T-helper 2 cell treated with Interferon-gamma antibody and Interleukin-4, amounts not matched to agents 100 ng/mL and 5 ng/mL, for 36 hours (primary cell): ENCODE measurements at regions not wholly inside any gene's neighbourhood (a gene's known extent, or its start where the extent isn't known, plus 50 kb on each side); places are given as distances from the start of the nearest gene placed in this dataset.
"Not testable (repeated sequence)": the region's sequence is repeated elsewhere in the genome, so short reads cannot be mapped to it uniquely, and the experiment has no call there.

Experiments
- intact Hi-C: fragments of 100-400 bp; cut with micrococcal nuclease; formaldehyde crosslinking; loops from one replicate; pipeline ENCODE4 v1.15.1; 2023

DNA sequence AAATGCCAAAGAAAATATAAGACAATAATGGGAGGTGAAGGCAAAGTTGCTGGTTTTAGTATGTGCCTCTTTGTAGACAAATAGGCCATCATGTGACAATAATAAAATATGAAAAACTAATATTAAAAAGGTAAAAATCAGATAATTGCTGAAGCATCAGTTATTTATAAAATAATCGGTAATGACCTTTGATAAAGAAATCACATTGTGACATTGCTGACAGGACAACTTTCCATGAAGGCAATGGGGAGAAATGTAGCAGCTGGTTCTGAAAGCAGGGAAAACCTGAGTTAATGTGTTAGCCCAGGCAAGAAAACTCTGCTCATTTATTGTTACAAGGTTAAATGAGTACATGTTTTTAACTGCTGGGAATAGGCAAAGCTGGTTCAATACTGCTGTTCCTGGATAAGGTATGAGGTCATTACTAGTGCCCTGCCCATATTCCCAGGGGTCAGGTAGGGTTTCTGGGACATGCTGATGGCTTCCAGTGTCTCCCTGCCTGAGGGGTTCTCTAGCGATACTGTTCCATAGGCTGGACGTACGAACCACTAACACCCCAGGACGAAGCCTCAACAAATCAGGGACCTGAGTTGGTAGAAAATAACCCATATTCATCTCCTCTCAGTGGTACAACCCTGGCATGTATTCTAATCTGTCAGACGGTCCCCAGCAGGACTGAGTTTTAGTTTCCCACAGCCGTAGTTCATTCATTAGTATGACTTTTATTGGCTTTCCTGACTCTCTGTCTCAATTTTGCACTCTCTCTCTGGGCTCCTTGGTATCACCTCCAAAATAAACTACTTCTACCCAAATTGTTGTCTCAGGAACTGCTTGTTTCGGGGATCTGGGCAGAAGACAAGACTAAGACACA, 355.9 kb downstream of the TXNL1 start:
- intact Hi-C loops, result no loop called here

DNA sequence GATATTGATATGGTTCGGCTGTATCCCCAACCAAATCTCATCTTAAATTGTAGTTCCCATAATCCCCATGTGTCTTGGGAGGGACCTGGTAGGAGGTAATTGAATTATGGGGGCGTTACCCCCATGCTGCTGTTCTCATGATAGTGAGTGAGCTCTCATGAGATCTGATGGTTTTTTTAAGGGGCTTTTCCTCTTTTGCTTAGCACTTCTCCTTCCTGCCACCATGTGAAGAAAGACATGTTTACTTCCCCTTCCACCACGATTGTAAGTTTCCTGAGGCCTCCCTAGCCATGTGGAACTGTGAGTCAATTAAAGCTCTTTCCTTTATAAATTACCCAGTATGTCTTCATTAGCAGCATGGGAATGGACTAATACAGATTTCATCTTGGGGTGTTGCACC, 358.6 kb downstream of the TXNL1 start:
- intact Hi-C loops, result not testable (repeated sequence)

DNA sequence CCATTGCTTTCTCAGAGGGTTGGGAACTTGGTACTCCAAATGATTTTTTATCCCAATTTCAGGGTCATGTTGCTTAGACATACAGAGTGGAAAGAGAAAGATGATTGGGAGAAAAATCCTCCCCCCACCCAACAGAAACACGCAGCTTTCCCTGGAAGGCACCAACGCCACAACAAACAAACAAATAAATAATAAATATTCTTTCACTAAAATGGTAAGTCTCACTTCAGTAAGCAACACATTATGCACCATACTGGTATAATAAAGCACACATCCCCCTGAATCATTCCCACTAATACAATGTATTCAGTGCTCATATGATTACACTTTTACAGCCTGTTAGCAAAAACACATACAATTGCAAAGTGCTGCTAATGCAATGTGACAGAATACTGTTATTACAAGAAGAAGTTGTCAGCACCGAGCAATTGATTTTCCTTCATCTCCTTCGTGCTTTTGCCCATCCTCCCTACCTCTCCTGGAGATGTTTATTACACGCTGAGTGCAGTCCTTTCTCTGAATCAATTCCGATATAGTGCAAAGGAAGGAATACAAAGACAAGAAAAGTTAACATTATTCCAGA, 359.9 kb downstream of the TXNL1 start:
- intact Hi-C loops, result no loop called here

DNA sequence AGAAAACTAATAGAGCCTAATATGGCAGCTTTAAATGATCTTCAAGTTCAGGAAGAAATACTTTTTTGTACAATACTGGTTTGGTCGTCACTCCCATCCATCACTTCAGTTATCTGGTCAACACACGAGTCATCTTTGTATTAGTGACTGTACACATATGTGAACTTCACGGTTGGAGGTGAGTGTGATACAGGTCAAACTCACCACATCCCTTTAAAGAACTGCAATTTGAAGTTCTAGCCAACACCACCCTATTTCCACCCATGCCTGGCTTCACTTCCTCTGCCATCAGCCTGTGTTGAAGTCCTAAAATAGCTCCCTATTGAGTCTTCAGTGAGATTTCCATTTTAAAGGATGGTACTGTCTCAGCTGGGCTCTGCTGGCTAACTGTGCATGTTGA, 361.9 kb downstream of the TXNL1 start:
- intact Hi-C loops, result no loop called here

DNA sequence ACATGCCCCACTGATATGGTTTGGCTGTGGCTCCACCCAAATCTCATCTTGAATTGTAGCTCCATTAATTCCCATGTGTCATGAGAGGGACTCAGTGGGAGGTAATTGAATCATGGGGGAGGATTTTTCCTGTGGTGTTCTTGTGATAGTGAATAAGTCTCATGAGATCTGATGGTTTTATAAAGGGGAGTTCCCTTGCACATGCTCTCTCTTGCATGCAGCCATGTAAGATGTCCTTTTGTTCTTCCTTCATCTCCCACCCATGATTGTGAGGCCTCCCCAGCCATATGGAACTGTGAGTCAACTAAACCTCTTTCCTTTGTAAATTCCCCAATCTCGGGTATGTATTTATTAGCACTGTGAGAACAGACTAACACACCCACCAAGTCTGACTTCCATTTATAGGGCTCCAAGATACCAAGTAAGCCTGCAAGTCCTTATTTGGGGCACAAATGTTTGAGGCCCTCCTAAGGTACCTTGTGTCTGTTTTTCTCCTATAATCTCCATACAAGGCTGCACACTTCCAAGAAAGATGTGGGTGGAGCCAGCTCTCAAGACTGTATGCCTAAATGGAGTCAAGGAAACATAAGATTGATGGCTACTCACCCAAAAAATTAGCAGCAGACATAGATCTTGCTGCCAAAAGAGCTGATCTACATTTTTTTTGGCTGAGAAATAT, 364.7 kb downstream of the TXNL1 start:
- intact Hi-C loops, result no loop called here

DNA sequence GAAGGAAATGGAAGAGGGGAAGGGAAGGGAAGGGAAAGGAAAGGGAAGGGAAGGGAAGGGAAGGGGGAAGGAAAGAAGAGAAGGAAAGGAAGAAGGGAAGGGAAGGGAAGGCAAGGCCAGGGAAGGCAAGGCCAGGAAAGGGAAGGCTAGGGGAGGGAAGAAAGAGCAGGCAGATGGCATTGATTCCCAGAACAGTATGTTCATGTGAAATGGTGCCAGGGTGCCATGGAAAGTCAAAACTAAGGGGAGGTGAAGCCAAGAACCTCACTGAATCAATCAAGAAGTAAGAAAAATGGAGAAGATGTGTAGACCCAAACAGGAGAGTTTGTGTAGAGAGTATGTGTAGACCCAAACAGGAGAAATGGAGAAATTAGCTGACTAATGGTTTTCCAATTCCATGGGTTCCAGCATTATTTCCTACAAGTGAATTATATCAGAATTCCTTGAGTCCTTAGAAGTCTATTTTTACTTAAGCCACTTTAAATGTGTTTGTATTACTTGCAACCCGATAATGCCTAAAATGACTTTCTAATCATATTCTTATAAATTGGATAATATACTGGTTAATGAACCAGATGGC, 367.6 kb downstream of the TXNL1 start:
- intact Hi-C loops, result no loop called here

DNA sequence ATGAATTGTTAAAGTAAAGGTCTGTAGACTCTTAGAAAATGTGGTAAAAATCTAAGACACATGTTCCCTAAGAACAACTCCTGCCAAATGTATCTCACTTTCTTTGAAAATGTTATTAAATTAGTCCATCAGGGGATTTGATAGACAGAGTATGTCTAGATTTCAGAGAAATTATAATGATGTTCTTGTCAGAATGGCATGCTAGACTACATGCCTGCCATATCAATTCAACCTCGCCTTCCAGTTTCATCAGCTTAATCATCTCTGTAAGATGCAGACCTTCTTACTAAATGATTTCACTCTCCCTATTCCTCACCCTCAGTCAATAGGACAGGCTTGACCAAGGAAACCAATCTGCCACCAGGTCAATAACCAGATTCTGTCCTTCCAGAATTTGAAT, 368.4 kb downstream of the TXNL1 start:
- intact Hi-C loops, result no loop called here

DNA sequence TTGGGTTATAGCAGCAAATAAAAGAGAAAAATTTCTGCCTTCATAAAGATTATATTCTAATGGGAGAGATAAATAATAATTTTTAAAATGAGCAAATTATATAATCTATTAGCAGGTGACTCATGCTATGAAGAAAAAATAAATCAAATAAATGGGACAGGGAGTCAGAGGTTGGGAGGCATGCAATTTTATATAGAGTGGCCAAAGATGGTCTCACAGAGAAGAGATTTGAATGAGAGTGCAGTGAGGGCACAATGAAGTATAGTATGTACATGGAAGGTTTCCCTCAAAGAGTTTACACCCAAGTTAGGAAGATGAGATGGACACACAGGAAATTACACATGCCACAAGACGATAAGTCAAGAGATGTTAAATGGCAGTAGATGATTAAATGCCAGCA, 369.4 kb downstream of the TXNL1 start:
- intact Hi-C loops, result no loop called here

DNA sequence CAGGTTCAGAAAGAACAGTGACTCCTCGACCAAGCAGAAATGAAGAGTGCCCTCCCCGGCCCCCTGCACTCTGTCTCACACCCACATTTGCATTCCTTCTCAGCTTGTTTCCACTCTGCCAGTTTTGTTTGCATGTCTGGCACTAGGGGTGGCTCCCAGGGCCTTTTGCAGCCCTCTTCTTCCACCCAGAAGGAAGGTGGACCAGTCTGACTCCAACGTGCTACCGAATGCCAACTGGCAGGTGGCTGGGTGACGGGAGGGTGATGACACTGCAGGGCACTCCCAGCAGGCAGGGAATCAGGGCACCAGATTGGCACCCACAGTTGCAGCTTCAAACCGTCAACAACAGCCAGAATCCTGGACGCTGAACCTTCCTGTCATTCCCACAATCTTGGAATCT, 371.1 kb downstream of the TXNL1 start:
- intact Hi-C loops, result no loop called here

DNA sequence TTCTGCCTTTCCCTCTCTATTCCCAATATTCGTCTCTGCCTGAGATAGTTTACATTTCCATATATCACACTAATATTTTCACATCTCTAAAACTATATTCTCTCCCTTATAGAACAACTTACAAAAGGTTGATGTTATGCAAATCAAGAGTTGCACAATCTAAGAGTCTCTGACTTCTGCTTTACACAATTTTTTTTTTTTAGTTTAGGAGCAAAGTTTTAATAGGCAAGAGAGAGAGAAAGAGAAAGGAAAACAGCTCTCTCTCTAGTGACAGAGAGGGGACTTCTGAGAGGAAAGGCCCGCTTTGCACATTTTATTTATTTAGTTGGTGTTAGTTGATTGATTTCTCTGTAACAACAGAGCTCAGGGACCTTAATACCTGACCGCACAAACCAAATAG, 380.2 kb downstream of the TXNL1 start:
- intact Hi-C loops, result no loop called here

DNA sequence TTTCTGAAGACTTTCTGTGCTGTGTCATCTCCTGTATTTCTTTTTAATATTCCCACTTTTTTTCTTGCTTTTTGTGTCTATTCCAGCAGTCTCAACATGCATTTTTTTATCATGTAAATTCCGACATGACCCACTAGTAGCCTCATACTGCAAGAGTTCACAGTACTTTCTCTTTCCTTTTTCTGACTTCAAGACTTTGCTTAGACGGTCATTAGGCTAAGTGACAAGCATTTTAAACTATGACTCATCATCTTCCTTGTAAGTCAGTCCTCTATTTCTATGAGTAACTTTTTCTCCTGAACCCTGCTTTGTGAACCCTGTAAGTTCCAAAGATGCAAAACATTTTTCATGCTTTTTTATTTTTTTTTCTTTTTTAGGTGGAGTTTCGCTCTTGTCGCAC, 381.2 kb downstream of the TXNL1 start:
- intact Hi-C loops, result no loop called here

DNA sequence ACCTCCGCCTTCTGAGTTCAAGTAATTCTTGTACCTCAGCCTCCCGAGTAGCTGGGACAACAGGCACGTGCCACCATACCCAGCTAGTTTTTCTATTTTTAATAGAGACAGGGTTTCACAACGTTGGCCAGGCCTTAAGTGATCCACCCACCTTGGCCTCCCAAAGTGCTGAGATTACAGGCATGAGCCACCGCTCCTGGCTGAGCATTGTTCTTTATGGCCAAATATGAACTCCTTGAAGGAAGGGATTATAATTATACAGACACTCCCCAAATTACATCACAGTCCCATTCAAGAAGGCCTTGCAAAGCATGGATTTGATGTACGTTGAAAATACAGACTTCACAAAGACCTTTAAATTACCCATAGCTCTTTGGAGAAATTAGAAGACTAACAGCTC, 381.7 kb downstream of the TXNL1 start:
- intact Hi-C loops, result no loop called here

DNA sequence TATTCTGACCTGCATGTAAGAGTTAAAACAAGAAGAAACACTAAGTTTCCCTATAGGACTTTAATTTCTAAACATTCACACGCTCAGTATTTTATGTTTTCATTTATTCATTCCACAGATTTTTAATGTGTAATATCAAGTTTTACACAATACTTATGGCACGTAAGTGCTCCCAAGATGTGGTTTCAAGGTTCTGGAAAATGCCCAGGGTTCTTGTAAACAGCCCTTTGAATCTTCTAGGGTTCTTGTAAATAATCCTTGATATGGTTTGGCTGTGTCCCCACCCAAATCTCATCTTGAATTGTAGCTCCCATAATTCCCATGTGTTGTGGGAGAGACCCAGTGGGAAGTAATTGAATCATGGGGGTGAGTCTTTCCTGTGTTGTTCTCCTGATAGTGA, 383.0 kb downstream of the TXNL1 start:
- intact Hi-C loops, result no loop called here

DNA sequence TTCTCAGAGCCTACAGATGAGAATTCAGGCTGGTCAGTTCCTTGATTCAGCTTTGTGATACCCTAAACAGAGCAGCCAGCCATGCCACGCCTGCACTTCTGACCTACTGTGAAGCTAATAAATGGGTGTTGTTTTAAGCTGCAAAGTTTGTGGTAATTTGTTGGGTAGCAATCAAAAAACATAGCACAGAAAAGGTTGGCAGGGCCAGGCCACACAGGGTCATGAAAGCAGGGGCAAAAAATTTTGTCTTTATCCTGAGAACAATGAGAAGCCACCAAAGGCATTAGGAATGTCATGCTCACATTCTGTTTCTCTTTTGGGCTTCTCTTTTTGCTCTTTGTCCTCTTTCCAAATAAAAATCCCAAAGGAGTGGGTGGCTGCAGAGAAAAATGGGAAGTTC, 385.9 kb downstream of the TXNL1 start:
- intact Hi-C loops, result no loop called here

DNA sequence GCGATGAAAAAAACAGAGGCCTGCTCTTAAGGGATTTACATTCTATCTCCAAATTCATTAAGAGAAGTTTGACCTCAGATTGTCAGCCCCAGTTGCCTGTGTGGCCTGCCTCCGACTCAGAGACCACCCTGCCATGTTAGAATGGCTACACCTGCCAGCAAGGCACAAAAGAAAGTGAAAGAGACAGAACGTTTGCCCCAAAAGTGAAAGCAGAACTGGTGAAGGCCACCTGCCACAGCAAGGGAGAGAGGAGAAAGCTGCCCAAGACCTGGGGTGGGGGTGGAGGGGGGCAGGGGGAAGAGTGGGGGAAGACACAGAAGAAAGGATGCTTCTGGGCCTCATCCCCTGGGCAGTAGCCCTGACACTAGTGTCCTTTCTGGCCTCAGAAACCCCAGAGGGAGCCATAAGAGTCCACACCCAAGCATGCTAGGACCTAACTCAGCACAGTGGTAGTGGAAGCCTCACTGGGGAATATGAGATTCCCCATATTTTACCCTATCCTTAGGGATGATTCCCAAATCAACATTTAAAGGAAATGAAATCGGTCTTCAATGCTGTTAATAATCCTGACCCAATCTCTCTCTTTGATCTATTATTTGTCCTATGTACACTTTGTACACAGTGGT, 389.7 kb downstream of the TXNL1 start:
- intact Hi-C loops, result no loop called here

DNA sequence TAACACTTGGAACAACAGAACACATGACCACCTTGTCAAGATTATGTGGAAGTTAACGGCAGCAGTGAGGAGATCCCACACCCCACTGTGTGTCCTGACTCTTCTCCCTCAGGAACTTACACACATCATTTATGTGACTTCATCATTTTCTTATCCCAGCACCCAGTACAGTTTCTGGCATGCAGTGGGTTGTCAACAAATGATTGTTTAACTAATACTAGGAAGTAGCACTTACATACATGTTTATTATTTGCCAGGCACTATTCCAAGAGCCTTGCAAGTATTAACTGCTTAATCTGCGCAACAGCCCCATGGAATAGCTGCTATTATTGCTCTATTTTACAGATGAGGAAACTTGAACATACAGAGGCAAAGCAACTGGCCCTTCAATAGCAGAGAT, 391.5 kb downstream of the TXNL1 start:
- intact Hi-C loops, result no loop called here

DNA sequence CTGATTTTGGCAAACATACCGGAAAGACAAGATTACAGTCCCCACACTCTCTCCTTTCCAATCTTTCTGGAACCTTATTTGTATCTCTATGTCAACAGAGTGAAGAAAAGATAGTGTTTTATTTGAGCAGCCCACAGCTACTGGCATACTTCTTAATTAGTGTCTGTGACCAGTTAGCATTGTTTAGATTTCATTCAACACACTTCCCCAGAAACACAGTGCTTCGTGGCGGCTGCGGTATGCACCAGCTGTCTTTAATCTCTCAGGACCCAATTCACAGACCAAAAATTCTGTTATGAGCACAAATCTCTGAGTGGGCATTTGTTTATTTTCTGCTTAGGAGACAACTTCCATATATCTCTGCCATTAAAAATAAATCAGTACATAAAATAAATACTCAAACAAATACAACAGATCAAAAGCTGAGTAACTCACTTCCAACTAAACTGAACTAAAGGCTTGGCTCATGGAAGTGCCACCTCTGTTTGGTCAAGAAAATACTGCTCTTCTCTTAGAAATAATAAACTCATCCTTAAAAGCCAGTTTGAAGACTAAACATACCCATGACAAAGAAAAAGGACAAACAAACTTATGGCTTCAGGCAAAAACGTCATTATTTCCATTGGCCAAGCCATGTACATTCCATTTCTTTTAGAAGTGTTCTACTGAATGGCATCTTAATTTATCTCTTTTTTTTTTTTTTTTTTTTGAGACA, 392.4 kb downstream of the TXNL1 start:
- intact Hi-C loops, result no loop called here

DNA sequence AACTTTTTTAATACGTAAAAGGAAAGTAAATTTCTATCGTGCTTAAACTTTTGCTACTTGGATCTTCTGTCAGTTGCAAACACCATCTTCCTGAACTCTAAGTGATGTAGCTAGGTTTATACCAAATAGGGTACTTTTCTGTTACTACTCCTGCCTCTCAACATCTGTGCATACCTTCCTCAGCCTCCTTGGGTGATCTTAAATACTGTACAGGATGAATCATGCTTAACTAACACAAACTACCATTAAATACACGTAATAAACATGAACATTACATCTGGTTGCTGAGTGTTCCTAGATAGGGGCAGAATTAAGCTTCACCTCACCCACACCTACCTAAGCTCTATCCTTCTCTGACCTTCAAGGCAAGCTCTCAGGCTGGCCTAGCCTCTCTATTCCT, 398.0 kb downstream of the TXNL1 start:
- intact Hi-C loops, result no loop called here

DNA sequence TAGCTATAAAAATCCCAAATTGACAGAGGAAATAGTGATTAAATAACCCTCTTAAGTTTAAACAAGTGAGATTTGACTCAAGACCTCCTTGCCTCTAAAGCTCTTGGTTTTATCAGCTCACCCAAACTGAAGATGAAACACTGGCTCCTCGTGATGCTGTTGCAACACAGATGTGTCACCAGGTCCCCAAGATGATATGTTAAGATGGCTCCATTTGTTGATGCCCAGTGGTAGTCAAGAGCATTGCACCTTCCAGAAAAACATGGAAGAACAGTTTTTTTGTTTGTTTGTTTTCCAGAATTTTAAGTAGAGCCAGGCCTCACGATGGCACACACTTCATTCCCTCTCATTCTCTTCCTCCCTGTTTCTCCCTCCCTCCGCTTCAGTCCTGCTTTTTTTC, 399.8 kb downstream of the TXNL1 start:
- intact Hi-C loops, result no loop called here

DNA sequence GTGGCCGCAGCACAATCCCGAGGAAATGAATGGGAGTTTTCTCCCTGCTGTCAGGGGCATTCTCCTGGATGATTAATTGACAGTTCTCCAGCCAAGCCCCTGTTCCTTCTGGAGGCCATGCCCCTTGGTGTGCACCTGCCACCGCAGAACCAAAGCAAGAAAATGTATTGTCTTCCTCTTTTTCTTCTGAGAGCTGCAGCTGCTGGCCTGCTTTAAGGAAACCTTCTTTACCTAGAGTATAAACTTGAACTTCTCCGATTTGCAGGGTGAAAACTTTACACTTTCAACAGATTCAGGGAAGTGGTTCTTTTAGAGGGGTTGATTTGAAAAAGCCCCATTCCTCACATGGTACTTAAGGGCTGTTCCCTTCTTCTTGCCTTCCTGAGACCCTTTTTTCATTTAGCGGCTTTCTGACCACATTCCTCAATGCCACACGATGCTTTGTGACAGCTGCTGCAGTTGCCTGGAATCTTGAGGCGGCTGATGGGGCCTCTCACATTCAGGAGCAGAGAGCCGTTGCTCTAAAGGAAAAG, 402.8 kb downstream of the TXNL1 start:
- intact Hi-C loops, result no loop called here

DNA sequence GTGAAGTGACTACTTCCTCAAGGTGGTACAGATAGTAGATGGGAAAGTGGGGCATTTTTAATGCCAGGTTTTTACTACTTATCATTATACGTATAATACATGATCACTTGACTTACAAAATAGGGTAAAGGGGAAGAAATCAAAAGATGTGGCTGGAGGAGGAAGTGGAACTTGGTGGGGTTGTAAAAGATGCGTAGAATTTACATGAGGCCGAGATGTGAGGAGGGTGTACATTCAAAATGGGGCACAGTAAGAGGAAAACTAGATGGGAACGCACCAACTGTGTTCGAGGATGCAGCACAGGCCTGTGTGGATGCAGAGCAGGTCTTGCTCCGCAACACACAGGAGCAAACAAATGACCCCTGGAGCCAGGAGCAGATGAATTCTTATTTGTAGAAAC, 403.3 kb downstream of the TXNL1 start:
- intact Hi-C loops, result no loop called here
